OCI-LY1 (cell line): ENCODE measurements at regions not wholly inside any gene's neighbourhood (a gene's known extent, or its start where the extent isn't known, plus 50 kb on each side); places are given as distances from the start of the nearest gene placed in this dataset.

Source experiments
- H2AFZ ChIP-seq: fragments of 200-600 bp; sonication (generic), shearing (Covaris generic); 2 replicates; pipeline ENCODE4 v1.6.0; 2014; ENCODE audit warnings: antibody characterized with exemption, mild to moderate bottlenecking, low read length
- H3F3A ChIP-seq: fragments of 200-600 bp; sonication (generic), shearing (Covaris generic); 2 replicates; pipeline ENCODE4 v1.6.0; 2014; ENCODE audit warnings: mild to moderate bottlenecking, antibody characterized with exemption, low read length, moderate library complexity; ENCODE audit not compliant: insufficient read depth
- H3K27ac ChIP-seq: fragments of 200-600 bp; sonication (generic); 2 replicates; pipeline ENCODE4 v1.5.1; 2014; ENCODE audit warnings: low read length, mixed run types, mild to moderate bottlenecking, low read depth; ENCODE audit not compliant: poor library complexity, severe bottlenecking
- H3K27me3 ChIP-seq: fragments of 200-600 bp; sonication (generic); 2 replicates; pipeline ENCODE4 v1.6.0; 2014; ENCODE audit warnings: antibody characterized with exemption, mild to moderate bottlenecking, low read length, moderate library complexity; ENCODE audit not compliant: insufficient read depth
- H3K36me3 ChIP-seq: fragments of 200-600 bp; sonication (generic); 2 replicates; pipeline ENCODE4 v1.6.1; 2014; ENCODE audit warnings: mild to moderate bottlenecking, antibody characterized with exemption, low read length, moderate library complexity, mixed read lengths; ENCODE audit not compliant: insufficient read depth
- H3K4me1 ChIP-seq: fragments of 200-600 bp; sonication (generic); 2 replicates; pipeline ENCODE4 v1.5.1; 2014; ENCODE audit warnings: mild to moderate bottlenecking, low read length, moderate library complexity; ENCODE audit not compliant: insufficient read depth, severe bottlenecking
- H3K4me2 ChIP-seq: fragments of 200-600 bp; sonication (generic), shearing (Covaris generic); 2 replicates; pipeline ENCODE4 v1.6.1; 2014; ENCODE audit warnings: low read length
- H3K4me3 ChIP-seq: fragments of 200-600 bp; sonication (generic); 2 replicates; pipeline ENCODE4 v1.5.1; 2014; ENCODE audit warnings: low read length, low read depth, mild to moderate bottlenecking, mixed read lengths; ENCODE audit not compliant: poor library complexity, severe bottlenecking
- H3K79me2 ChIP-seq: fragments of 200-600 bp; shearing (Covaris generic); 2 replicates; pipeline ENCODE4 v1.6.1; 2016; ENCODE audit warnings: mixed run types, low read length, mixed read lengths; ENCODE audit not compliant: insufficient read depth
- H3K9ac ChIP-seq: fragments of 200-600 bp; sonication (generic), shearing (Covaris generic); 2 replicates; pipeline ENCODE4 v1.6.1; 2014; ENCODE audit warnings: mild to moderate bottlenecking, low read length, mixed read lengths
- H3K9me2 ChIP-seq: fragments of 200-600 bp; sonication (generic), shearing (Covaris generic); 2 replicates; pipeline ENCODE4 v1.6.1; 2014; ENCODE audit warnings: low read depth, mild to moderate bottlenecking, low read length, mixed read lengths
- H3K9me3 ChIP-seq: fragments of 200-600 bp; shearing (Covaris generic); 2 replicates; pipeline ENCODE4 v1.6.1; 2014; ENCODE audit warnings: low read length, mixed read lengths
- H4K20me1 ChIP-seq: fragments of 200-600 bp; sonication (generic), shearing (Covaris generic); 2 replicates; pipeline ENCODE4 v1.6.0; 2016; ENCODE audit warnings: mild to moderate bottlenecking, low read length; ENCODE audit not compliant: insufficient read depth
- EZH2 ChIP-seq: fragments of 200-600 bp; sonication (generic), shearing (Covaris generic); IDR thresholded peaks from 2 replicates; pipeline ENCODE4 v1.8.0; 2017; ENCODE audit warnings: borderline replicate concordance, mixed run types, mild to moderate bottlenecking, antibody characterized with exemption, low read length, moderate library complexity, mixed read lengths
- TF ChIP-seq, protein P1 (sequence below): fragments of 200-600 bp; sonication (generic), shearing (Covaris generic); IDR thresholded peaks from 2 replicates; pipeline ENCODE4 v1.5.1; 2017; ENCODE audit warnings: mild to moderate bottlenecking, antibody characterized with exemption, low read length, moderate library complexity, mixed read lengths

DNA sequence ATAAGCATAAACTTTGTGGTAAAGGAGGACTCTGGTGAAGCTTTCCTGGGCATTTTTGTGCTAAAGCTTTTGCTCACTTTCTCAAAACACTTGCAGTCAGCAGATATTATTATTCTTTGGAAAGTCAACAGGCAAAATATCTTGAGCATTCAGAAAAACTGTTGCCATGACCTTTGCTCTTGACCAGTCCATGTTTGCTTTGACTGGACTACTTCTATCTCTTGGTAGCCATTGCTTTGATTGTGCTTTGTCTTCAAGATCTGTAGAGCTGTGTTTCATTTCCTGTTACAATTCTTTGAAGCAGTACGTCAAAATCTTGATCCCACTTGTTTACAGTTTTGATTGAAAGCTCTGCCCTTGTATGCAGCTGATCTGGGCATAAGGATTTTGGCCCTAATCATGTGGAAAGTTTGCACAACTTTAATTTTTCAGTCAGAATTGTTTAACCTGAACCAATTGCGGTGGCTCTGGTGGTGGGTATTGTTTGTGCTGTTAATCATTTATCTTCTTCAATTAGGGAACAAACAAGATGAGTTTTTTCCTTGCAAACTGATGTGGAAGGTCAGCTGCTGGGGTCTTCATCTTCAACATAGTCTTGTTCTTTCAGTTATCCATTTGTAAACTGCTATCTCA, 121.5 kb upstream of the NUDT6 start:
- Histone ChIP-seq H3K9me2 (no peaks in the 10 kb centered on the region), H3K4me1 (no peaks in the 10 kb centered on the region), H3K27ac (no peak overlapping the region), H2AFZ (no peak overlapping the region), H3K9me3 (peaks cover 15% of the 10 kb centered on the region), H3K27me3 (no peaks in the 10 kb centered on the region), H3K4me3 (no peak overlapping the region), H4K20me1 (no peaks in the 10 kb centered on the region), H3K79me2 (no peaks in the 10 kb centered on the region), H3K9ac (no peak overlapping the region), H3K36me3 (no peaks in the 10 kb centered on the region), H3K4me2 (no peak overlapping the region), H3F3A (no peaks in the 10 kb centered on the region)
- TF ChIP-seq EZH2, result no peak
- TF ChIP-seq, protein P1, sequence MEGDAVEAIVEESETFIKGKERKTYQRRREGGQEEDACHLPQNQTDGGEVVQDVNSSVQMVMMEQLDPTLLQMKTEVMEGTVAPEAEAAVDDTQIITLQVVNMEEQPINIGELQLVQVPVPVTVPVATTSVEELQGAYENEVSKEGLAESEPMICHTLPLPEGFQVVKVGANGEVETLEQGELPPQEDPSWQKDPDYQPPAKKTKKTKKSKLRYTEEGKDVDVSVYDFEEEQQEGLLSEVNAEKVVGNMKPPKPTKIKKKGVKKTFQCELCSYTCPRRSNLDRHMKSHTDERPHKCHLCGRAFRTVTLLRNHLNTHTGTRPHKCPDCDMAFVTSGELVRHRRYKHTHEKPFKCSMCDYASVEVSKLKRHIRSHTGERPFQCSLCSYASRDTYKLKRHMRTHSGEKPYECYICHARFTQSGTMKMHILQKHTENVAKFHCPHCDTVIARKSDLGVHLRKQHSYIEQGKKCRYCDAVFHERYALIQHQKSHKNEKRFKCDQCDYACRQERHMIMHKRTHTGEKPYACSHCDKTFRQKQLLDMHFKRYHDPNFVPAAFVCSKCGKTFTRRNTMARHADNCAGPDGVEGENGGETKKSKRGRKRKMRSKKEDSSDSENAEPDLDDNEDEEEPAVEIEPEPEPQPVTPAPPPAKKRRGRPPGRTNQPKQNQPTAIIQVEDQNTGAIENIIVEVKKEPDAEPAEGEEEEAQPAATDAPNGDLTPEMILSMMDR, result no peak

DNA sequence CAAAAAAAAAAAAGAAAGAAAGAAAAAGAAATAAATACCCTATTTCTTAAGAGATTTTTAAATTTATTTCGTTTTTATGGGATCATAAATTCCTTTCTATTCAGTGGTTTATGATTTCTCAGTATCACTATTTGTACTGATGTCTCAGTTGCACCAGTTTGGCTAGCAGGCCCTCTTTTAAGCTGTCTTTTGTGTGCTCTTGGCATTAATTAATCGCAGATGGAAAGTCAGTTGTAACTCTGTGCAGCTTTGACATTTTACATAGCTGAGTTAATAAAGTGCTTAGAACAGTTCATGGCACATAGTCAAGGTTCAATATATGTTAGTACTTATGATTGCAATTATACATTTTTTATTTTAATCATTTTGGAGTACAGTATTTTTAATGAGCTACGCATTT, 123.7 kb upstream of the NUDT6 start:
- Histone ChIP-seq H3K4me2 (no peak overlapping the region), H4K20me1 (no peaks in the 10 kb centered on the region), H3K9ac (no peak overlapping the region), H3K36me3 (no peaks in the 10 kb centered on the region), H3K27ac (no peak overlapping the region), H3K9me2 (no peaks in the 10 kb centered on the region), H3F3A (no peaks in the 10 kb centered on the region), H3K4me3 (no peak overlapping the region), H3K4me1 (no peaks in the 10 kb centered on the region), H2AFZ (no peak overlapping the region), H3K27me3 (no peaks in the 10 kb centered on the region), H3K9me3 (peaks cover 15% of the 10 kb centered on the region), H3K79me2 (no peaks in the 10 kb centered on the region)
- TF ChIP-seq, protein P1, result no peak
- TF ChIP-seq EZH2, result no peak

DNA sequence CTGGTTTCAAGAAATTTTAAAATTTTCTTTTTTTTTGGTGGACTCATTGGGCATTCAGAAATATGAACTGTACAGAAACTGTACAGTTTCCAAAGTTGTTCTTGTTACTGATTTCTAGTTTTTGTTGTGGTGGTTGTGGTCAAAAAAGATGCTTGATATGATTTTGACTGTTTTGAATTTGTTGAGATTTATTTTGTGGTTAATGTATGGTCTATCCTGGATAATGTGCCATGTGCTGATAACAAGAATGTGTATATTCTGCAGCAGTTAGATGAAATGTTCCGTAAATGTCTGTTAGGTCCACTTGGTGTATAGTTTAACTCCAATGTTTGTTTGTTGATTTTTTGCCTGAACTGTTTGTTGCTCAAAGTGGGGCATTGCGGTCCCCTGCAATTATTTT, 127.6 kb upstream of the NUDT6 start:
- H3K4me2 ChIP-seq, result no peak overlapping the region
- H3K79me2 ChIP-seq, result no peaks in the 10 kb centered on the region
- H3K9me2 ChIP-seq, result no peaks in the 10 kb centered on the region
- H3K36me3 ChIP-seq, result no peaks in the 10 kb centered on the region
- H3K4me1 ChIP-seq, result no peaks in the 10 kb centered on the region
- peaks cover 14% of the 10 kb centered on the region for H3K9me3 ChIP-seq
- H3F3A ChIP-seq, result no peaks in the 10 kb centered on the region
- H4K20me1 ChIP-seq, result no peaks in the 10 kb centered on the region
- TF ChIP-seq, protein P1, result no peak
- TF ChIP-seq EZH2, result no peak
- H3K27ac ChIP-seq, result no peak overlapping the region
- no peak overlapping the region for H2AFZ ChIP-seq
- no peak overlapping the region for H3K9ac ChIP-seq
- no peaks in the 10 kb centered on the region for H3K27me3 ChIP-seq
- no peak overlapping the region for H3K4me3 ChIP-seq
